IMR-90 (cell line): ENCODE measurements at regions not wholly inside any gene's neighbourhood (a gene's known extent, or its start where the extent isn't known, plus 50 kb on each side); places are given as distances from the start of the nearest gene placed in this dataset.
A peak's percentile ranks its signal among the peaks of the same experiment; 100 is the strongest.

Source experiments
- ATAC-seq: fragments of 200-7000 bp; cut with Tn5 transposase; 2 replicates; pipeline ENCODE4 v1.9.1; 2020; ENCODE audit warnings: low read depth, mild to moderate bottlenecking, moderate library complexity
- BruUV-seq: library from RNA; stranded (reverse); fragments of 400-500 nt; replicated peaks from 2 replicates; lab custom pipeline; 2021; lab: Mats Ljungman, UMichigan
- CTCF ChIA-PET: fragments of 300-600 bp; formaldehyde crosslinking; extraction: SDS; loops from one replicate; lab custom pipeline; 2021; ENCODE audit warnings: antibody characterized with exemption; lab: Yijun Ruan, JAX
- POLR2A ChIA-PET: fragments of 300-600 bp; sonication (Branson Sonifier 250); formaldehyde crosslinking; loops from one replicate; lab custom pipeline; 2022; ENCODE audit warnings: antibody characterized with exemption; ENCODE audit not compliant: unreplicated experiment; lab: Charles Lee
- DNase-seq: peaks from one replicate; pipeline ENCODE4 v3.0.0; 2013
- H2AFZ ChIP-seq: replicated peaks from 2 replicates; pipeline ENCODE3; 2013; ENCODE audit warnings: low read length, mild to moderate bottlenecking; ENCODE audit not compliant: poor library complexity
- H2AK5ac ChIP-seq: 2 replicates; pipeline ENCODE4 v1.6.1; 2013; ENCODE audit warnings: low read depth, low read length, inconsistent platforms
- H2AK9ac ChIP-seq: replicated peaks from 2 replicates; pipeline ENCODE3; 2013; ENCODE audit warnings: mild to moderate bottlenecking, low read depth, low read length, moderate library complexity; ENCODE audit not compliant: poor library complexity
- H2BK120ac ChIP-seq: 2 replicates; pipeline ENCODE4 v1.6.1; 2013; ENCODE audit warnings: low read depth, low read length, inconsistent platforms
- H2BK15ac ChIP-seq: 3 replicates; pipeline ENCODE4 v1.6.1; 2013; ENCODE audit warnings: low read depth, low read length, inconsistent platforms
- H2BK20ac ChIP-seq: 2 replicates; pipeline ENCODE4 v1.6.1; 2013; ENCODE audit warnings: low read depth, mild to moderate bottlenecking, inconsistent platforms, low read length, moderate library complexity
- H2BK5ac ChIP-seq: 2 replicates; pipeline ENCODE4 v1.6.1; 2013; ENCODE audit warnings: mild to moderate bottlenecking, low read depth, low read length, inconsistent platforms; ENCODE audit not compliant: poor library complexity, severe bottlenecking
- H3K14ac ChIP-seq: replicated peaks from 2 replicates; pipeline ENCODE4 v1.6.1; 2013; ENCODE audit warnings: low read depth, low read length, inconsistent platforms
- H3K18ac ChIP-seq: 2 replicates; pipeline ENCODE4 v1.6.1; 2013; ENCODE audit warnings: low read depth, low read length, control low read depth
- H3K23ac ChIP-seq: 2 replicates; pipeline ENCODE4 v1.6.1; 2013; ENCODE audit warnings: low read depth, low read length, inconsistent platforms
- H3K27ac ChIP-seq: 2 replicates; pipeline ENCODE4 v1.5.1; 2013; ENCODE audit warnings: mild to moderate bottlenecking, control low read depth, low read length; ENCODE audit not compliant: insufficient read depth
- H3K27me3 ChIP-seq: 2 replicates; pipeline ENCODE4 v1.6.1; 2013; ENCODE audit warnings: low read length; ENCODE audit not compliant: control insufficient read depth, insufficient read depth
- H3K36me3 ChIP-seq: 2 replicates; pipeline ENCODE4 v1.6.1; 2013; ENCODE audit warnings: low read length, mixed read lengths; ENCODE audit not compliant: control insufficient read depth, insufficient read depth
- H3K4ac ChIP-seq: 2 replicates; pipeline ENCODE4 v1.6.1; 2013; ENCODE audit warnings: low read depth, low read length, inconsistent platforms
- H3K4me1 ChIP-seq: 2 replicates; pipeline ENCODE4 v1.6.1; 2013; ENCODE audit warnings: low read length, mixed read lengths; ENCODE audit not compliant: control insufficient read depth, insufficient read depth
- H3K4me2 ChIP-seq: 2 replicates; pipeline ENCODE4 v1.6.1; 2013; ENCODE audit warnings: low read depth, mild to moderate bottlenecking, control low read depth, low read length, moderate library complexity
- H3K4me3 ChIP-seq: 2 replicates; pipeline ENCODE4 v1.5.1; 2013; ENCODE audit warnings: low read depth, mild to moderate bottlenecking, control low read depth, low read length, moderate library complexity; ENCODE audit not compliant: insufficient read depth
- H3K56ac ChIP-seq: 2 replicates; pipeline ENCODE4 v1.6.1; 2013; ENCODE audit warnings: low read length, inconsistent platforms; ENCODE audit not compliant: insufficient read depth; ENCODE audit errors: extremely low read depth
- H3K79me1 ChIP-seq, 2 experiments: 2 replicates each; pipeline ENCODE4 v1.6.1; 2013; ENCODE audit warnings: low read length in 2 of 2, inconsistent platforms in 1 of 2, low read depth in 1 of 2
- H3K9ac ChIP-seq: 2 replicates; pipeline ENCODE4 v1.6.1; 2013; ENCODE audit warnings: low read depth, low read length, control low read depth
- H3K9me1 ChIP-seq: 2 replicates; pipeline ENCODE4 v1.6.1; 2013; ENCODE audit warnings: low read length, inconsistent platforms; ENCODE audit not compliant: insufficient read depth
- H3K9me3 ChIP-seq: 2 replicates; pipeline ENCODE4 v1.6.1; 2013; ENCODE audit warnings: low read length; ENCODE audit not compliant: control insufficient read depth, insufficient read depth
- H4K20me1 ChIP-seq: 2 replicates; pipeline ENCODE4 v1.6.1; 2013; ENCODE audit warnings: low read length, inconsistent platforms; ENCODE audit not compliant: insufficient read depth
- H4K5ac ChIP-seq: 2 replicates; pipeline ENCODE4 v1.6.1; 2013; ENCODE audit warnings: mild to moderate bottlenecking, low read depth, low read length, control low read depth
- H4K8ac ChIP-seq, 2 experiments: 2 replicates each; pipeline ENCODE4 v1.6.1; 2013; ENCODE audit warnings: low read depth in 2 of 2, low read length in 2 of 2, control low read depth in 1 of 2, inconsistent platforms in 1 of 2
- H4K91ac ChIP-seq: 2 replicates; pipeline ENCODE4 v1.6.1; 2013; ENCODE audit warnings: low read depth, low read length, inconsistent platforms; ENCODE audit not compliant: insufficient read depth
- CEBPB ChIP-seq: IDR thresholded peaks from 2 replicates; pipeline ENCODE4 v1.6.1; 2012; ENCODE audit warnings: low read depth, low read length, improper control_type of control experiment
- CHD1 ChIP-seq: IDR thresholded peaks from 2 replicates; pipeline ENCODE4 v1.6.1; 2012; ENCODE audit warnings: low read depth, low read length, improper control_type of control experiment
- ELK1 ChIP-seq: fragments of 150-350 bp; IDR thresholded peaks from 2 replicates; pipeline ENCODE4 v1.6.1; 2016; ENCODE audit warnings: low read depth, mild to moderate bottlenecking, low read length, moderate library complexity, borderline replicate concordance
- FOS ChIP-seq: fragments of 150-350 bp; IDR thresholded peaks from 2 replicates; pipeline ENCODE4 v1.6.1; 2016; ENCODE audit warnings: low read depth, low read length
- MAFK ChIP-seq: IDR thresholded peaks from 2 replicates; pipeline ENCODE4 v1.6.1; 2012; ENCODE audit warnings: low read depth, low read length, improper control_type of control experiment
- MAZ ChIP-seq: IDR thresholded peaks from 2 replicates; pipeline ENCODE4 v1.6.1; 2012; ENCODE audit warnings: low read depth, mild to moderate bottlenecking, low read length, improper control_type of control experiment, moderate library complexity, borderline replicate concordance
- POLR2A ChIP-seq: IDR thresholded peaks from 2 replicates; pipeline ENCODE4 v1.6.1; 2012; ENCODE audit warnings: mild to moderate bottlenecking, low read depth, low read length
- RAD21 ChIP-seq: IDR thresholded peaks from 2 replicates; pipeline ENCODE4 v1.6.1; 2012; ENCODE audit warnings: low read length, improper control_type of control experiment
- RCOR1 ChIP-seq: IDR thresholded peaks from 2 replicates; pipeline ENCODE4 v1.6.1; 2012; ENCODE audit warnings: mild to moderate bottlenecking, low read length, improper control_type of control experiment; ENCODE audit not compliant: insufficient replicate concordance
- RFX5 ChIP-seq: IDR thresholded peaks from 2 replicates; pipeline ENCODE4 v1.8.0; 2012; ENCODE audit warnings: low read depth, mild to moderate bottlenecking, low read length, moderate library complexity
- WGBS, 2 experiments: methylation state at CpG; one replicate each; pipeline versions ENCODE4 v1.1.5 to v1.1.7; 2013; ENCODE audit warnings: missing lambda C conversion rate in 2 of 2; ENCODE audit not compliant: insufficient read length in 1 of 2; ENCODE audit errors: extremely low coverage in 2 of 2; 5-methylcytosine and 5-hydroxymethylcytosine counted together
- dilution Hi-C: fragments of 300-500 bp; cut with HindIII; formaldehyde crosslinking; loops from one replicate; pipeline ENCODE4 v1.14.3; 2018; ENCODE audit warnings: low sequenced_read_pairs; ENCODE audit not compliant: unreplicated experiment
- in situ Hi-C: fragments of 300-500 bp; cut with MboI; formaldehyde crosslinking; loops from 3 replicates; pipeline ENCODE4 v1.14.3; 2019; ENCODE audit warnings: low sequenced_read_pairs, inconsistent platforms, mixed read lengths
- intact Hi-C: fragments of 100-400 bp; cut with micrococcal nuclease; formaldehyde crosslinking; loops from 2 replicates; pipeline ENCODE4 v1.10.0; 2022

GRCh38 chr2:120587279-120587996 lies 148.2 kb upstream of the GLI2 start:
- Histone ChIP-seq H3K9ac (no peak overlapping the region), H4K20me1 (no peaks in the 10 kb centered on the region), H2AK9ac (no peak overlapping the region), H2BK20ac (no peak overlapping the region), H3K56ac (no peak overlapping the region), H3K27ac (no peak overlapping the region), H3K18ac (no peak overlapping the region), H4K91ac (no peak overlapping the region), H3K4me3 (no peak overlapping the region), H2AFZ (peak overlapping the region; percentile 81), H4K8ac (peak overlapping the region; percentile 12 to 56; a peak in 2 of 4 replicates), H3K9me1 (peaks cover 16% of the 10 kb centered on the region), H3K79me1 (no peaks in the 10 kb centered on the region), H3K4me2 (no peak overlapping the region), H4K5ac (no peak overlapping the region), H3K4me1 (peaks cover 17% of the 10 kb centered on the region), H2BK5ac (no peak overlapping the region), H3K36me3 (no peaks in the 10 kb centered on the region), H3K9me3 (peaks cover 17% of the 10 kb centered on the region), H2BK15ac (no peak overlapping the region), H2BK120ac (no peak overlapping the region), H3K27me3 (no peaks in the 10 kb centered on the region; the same call in none of the 2 replicates), H2AK5ac (no peak overlapping the region; the same call in 1 of the 2 replicates), H3K14ac (no peak overlapping the region), H3K23ac (no peak overlapping the region), H3K4ac (no peak overlapping the region)
- dilution Hi-C loops (no loop called here), in situ Hi-C loops (no loop called here), intact Hi-C loops (no loop called here)
- TF ChIP-seq MAZ (no peak), POLR2A (no peak), FOS (no peak), CHD1 (no peak), RAD21 (no peak), RFX5 (no peak), RCOR1 (no peak), CEBPB (no peak), MAFK (no peak), ELK1 (no peak)
- ATAC-seq (no peak), DNase-seq (no peak)
- ChIA-PET CTCF (no interaction called here), POLR2A (no interaction called here)
- 23% methylated on average over 27 of the region's 68 CpGs; no CpG with 5 or more reads in 1 of the 2 experiments for WGBS, 2 experiments
- no TSS peak for BruUV-seq
